CD4-positive, alpha-beta T cell treated with Interferon gamma for 1 hour (primary cell): ENCODE measurements at regions not wholly inside any gene's neighbourhood (a gene's known extent, or its start where the extent isn't known, plus 50 kb on each side); places are given as distances from the start of the nearest gene placed in this dataset.

Source experiments
- DNase-seq: peaks from one replicate; pipeline ENCODE4 v3.0.0-alpha.2; 2020

DNA sequence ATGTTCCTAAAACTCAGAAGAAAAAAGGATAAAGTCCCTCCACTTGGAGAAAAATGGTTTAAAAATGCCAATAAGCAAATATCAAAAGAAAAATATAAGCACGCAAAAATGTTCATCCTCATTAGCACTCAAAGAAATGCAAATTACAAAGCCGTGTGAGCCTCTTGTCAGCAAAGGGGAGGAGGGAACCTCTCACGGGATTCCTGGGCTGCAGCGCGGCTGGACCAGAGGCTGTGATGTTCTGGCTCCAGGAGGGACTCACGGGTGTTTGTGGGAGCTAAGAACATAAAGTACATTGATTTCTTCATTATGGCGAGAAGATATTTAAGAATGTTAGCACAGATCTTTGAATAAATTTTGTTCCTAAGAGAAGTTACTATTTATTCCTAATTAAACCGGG is 1451.2 kb downstream of the BRD1 start:
- DNase-seq = no peak

- DNase-seq = no peak
Observed at GRCh38 chr22:48373626-48374173, 1454.0 kb downstream of the BRD1 start.

DNA sequence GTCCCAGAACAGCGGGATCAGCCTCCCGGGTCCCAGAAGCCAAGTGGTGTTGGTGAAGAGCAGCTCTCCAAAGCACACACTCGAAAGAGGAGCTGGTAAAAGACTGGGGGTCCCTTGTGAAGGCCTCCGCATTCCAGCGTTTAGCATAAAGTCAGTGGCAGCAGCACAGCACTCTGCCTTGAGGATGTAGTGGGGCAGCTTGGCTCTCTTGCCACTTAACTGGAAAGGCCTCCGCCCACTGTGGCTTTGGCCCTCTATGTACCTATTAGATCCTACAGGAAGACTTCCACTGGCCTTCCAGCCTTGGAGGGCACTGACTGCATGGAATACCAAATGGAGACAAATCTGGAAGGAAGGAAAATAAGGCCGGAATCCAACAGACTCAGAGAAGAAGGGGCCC is 1455.3 kb downstream of the BRD1 start:
- DNase-seq = no peak

- no peak for DNase-seq
Observed at GRCh38 chr22:48371391-48371790, 1456.3 kb downstream of the BRD1 start.

DNA sequence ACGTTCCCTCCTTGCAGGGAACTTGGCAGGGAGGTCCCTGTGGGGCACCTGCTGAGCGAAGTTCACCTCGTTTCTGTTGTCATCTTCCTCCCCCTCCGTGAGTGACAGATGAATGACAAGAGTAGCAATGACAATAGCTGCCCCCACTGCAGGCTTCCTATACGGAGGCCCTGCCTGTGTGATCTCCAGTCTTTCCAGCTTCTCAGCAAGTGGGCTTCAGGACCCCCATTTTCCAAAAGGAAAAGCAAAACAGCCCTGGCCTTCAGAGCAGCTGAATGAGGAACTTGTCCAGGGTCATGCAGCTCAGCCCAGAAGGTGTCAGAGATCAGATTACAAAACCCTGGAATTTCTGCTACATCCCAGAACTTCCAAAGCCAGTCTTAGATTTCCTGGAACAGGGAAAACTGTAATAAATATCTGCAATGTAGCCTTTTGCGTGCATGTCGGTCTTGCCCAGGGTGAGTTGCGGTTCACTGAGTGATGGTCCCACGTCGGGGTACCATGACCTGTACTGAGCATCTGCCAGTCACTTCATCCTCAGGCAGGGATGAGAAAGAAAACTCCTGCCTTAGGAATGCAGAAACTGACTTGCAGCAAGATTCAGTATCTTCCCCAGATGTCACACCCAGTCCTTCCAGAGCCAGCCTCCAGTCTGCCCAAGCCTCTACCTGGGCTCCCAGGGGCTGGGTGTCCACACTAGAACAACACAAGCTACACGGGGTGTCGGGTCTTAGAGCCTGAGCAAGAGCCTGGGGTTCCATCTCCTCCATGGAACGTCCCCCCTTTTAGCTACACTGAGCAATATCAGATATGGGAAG is 1457.0 kb downstream of the BRD1 start:
- no peak for DNase-seq

DNA sequence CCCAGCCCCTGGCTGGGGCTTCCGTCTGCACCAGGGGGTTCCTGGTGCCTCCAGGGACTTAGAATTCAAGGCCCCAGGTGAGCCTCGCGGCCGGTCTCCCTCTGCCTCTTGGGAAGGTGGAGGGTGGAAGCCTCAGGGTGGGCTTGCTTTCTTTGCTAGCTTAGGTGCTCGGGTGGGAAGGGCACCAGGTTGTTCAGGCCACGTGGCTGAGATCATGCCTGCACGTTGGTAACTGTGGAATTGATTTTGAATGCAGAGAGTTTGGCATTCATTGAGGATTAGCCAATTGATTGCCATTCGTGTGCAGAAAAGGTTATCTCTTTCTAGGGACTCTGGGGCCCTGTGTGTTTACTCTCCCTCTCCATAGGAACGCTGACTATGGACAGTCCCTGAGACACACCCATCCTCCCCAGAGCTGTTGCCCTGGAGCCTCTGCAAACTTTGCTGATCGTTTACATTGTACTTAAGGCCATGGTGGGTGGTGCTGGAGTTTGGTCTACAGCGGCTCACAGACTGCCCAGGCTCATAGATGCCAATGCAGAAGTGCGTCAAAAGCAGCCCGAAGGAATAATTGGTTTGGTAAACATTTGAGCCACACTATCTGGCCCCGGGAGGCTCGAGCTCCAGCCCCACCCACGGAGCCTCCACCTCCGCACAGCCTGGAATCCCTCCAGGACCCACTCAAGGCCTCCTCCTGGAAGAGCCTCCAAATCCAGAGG is 1457.7 kb downstream of the BRD1 start:
- DNase-seq = no peak

DNA sequence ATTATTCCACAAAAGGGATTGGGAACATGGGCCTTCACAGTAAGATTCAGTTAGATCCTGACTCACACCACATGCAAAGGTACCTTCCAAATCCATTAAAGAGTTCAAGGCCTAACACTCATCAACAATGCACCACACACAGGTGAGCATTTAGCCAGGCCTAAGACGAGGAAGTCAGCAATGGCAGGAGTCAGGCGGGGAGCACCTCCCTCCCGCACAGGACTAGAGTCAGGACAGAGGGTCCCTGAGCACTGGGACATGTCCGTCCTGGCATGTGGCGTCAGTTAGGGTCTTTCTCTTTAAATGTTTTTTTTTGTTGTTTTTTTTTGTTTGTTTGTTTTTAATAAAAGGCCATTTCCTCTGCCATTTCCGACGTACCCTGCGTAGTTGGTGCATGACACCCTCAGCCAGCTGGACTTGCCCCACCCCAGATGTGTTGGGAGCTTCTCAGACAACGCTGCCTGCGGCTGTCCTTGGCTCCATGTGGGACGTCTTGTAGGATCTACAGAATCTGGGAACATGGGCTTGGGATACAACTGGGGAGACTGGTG is 1458.6 kb downstream of the BRD1 start:
- DNase-seq = no peak

- no peak for DNase-seq
Observed at GRCh38 chr22:48367731-48368130, 1459.9 kb downstream of the BRD1 start.

DNA sequence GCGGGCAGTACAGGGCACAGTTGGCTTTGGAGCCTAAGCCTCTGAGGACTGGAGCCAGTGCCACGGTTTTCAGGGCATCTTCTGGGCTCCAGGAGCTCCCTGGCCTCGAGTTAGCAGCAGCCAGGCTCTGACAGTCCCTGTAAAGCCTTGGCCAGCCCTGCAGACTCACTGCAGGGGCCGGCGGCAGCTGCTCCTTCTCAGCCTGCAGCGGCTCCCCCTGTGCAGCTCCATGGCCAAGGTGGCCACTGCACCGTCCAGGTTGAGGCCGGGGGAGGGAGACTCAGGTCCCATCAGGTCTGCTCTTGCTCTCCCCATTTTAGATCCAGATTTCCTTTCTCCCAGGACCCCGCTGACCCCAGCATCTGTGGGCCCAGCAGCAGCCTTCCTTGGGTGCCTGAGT is 1461.1 kb downstream of the BRD1 start:
- no peak for DNase-seq

GRCh38 chr22:48366056-48366455 is 1461.6 kb downstream of the BRD1 start:
- no peak for DNase-seq

DNA sequence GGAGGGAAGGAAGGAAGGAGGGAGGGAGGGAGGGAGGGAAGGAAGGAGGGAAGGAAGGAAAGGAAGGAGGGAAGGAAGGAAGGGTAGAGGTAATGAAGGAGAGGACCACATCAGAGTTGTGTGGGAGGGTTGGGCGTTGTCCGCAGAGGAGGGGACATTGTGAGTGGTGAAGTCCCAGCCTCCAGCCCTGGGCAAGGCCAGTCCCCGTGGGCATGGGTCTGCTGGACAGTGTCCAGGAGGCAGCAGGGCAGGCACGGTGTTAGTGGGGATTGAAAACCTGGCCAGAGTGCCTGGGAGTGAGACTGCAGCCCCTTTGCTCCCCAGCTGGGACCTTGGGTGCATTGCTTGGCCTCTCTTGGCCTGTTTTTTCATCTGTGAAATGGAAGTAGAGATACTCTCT is 1462.3 kb downstream of the BRD1 start:
- DNase-seq = no peak

- DNase-seq = no peak
Observed at GRCh38 chr22:48362721-48363404, 1464.8 kb downstream of the BRD1 start.

GRCh38 chr22:48361099-48361639 is 1466.5 kb downstream of the BRD1 start:
- no peak for DNase-seq

DNA sequence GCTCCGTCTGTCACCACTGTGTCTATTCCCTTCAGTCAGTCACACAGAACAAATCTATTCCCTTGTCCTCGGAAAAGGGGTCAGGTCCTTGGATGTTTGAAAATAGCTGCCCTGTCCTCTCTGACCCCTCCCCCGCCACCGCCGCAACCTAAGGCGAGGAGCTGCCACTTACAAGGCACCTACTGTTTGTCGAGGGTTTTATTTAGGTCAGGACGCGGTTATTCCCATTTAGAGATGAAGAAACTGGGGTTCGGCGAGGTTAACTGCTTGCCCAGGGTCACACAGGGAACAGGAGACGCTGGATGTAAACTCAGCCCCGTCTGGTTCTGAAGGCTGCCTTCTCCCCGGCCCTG is 1468.1 kb downstream of the BRD1 start:
- DNase-seq = no peak

DNA sequence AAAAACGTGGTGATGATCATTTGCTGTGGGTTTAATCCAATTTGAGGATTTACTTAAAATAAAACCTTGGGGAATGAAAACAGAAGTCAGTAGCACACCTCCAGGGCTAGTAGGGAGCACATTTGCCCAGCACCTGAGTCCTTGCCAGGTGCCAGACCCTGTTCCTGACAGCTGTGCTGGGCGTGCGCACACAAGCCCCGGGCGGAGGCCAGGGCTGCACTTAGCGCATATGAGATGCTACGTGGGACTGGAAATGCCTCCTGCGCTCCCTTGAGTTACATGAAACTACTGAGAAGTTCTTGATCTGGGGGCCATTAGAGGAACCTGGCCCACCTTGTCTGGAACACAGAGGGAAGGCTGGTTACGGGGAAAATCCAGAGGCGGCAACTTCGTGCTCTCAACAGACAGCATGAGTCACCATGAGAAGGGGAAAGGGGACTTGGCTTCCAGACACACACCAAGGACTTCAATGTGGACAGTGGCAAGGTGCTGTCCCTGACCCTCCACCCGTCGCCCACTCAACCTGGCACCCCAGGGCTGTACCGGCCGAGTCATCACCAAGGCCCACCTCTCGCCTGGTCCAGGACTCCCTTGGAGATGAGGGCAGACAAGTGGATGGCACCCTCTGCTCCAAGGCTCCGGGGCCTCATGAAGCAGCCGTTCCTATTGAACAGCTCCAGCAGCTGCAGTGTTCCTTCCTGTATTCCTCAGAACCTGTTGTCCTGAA is 1468.6 kb downstream of the BRD1 start:
- no peak for DNase-seq

GRCh38 chr22:48357961-48358360 is 1469.7 kb downstream of the BRD1 start:
- DNase-seq = no peak

- DNase-seq = no peak
Observed at GRCh38 chr22:48357196-48357595, 1470.5 kb downstream of the BRD1 start.

DNA sequence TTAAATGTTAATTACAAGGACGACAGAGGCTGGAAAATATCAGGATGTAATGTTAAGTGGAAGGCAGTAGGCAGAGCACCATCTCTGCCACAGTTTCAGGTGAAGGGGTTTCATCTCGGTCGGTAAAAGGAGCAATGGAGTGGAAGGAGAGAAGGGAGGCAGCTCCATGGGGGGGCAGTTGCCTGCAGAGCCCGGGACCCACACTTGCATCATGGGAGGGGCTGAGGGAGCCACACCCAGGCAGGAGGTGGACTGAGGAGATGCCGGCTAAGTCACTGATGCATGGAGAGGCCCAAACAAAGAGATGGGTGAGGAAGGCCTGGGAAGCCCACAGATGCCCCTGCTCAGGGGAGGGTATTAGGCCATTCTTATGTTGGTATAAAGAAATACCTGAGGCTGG is 1470.9 kb downstream of the BRD1 start:
- DNase-seq = no peak

DNA sequence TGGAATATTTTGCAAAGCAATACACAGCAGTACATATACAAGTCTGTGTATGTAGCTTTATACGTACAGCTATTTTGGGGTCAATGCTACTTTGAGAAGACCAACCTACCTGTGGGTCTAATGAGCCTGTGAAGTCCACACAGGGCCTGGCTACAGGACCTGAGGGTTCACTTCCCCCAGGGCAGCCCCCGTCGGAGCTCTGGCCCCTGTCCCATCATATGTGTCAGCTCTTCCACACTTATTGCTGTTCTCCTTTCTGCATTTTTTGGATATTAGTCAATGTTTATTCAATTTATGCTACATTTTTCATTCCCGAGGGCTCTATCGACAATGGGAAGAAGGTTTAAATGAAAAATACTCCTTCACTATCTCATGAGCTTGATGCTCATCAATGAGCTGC is 1473.6 kb downstream of the BRD1 start:
- no peak for DNase-seq

DNA sequence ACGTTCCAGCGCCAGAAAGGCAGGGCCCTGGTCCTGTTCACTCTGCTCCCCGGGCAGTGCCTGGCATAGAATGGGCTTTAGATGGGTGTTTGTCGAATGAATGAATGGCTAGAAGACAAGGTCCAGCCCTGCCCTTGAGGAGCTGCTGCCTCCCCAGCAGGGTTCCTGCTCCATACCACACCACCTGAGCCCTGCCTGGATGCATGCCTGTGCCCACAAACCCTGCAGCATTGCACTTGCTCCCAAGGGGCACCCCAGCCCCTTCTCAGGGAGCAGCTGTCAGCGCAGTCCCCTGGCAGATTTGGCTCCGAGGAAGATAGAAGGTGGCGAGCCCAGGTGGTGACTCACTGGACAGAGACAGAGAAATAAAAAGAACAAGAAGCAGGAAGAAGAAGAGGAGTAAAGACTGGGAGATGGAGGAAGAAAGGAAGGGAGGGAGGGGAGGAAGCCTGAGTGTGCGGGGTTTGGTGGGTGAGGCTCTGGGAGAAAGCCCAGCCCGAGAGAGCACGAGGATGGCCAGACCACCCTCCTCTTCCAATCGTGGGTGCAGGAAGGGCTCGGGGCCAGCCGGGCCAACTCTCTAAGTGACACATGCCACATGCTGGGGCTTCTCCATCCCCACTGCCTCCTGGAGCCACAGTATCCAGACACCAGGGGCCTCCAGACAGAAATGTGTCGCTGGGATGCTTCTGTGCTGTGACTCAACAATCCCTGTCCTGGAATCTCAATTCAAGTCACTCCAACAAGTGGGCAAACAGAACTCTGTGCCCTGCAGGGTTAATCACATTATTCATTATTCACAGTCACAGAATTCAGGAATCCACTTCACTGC is 1474.3 kb downstream of the BRD1 start:
- no peak for DNase-seq
